Fibroblast of upper back skin (primary cell): ENCODE measurements at regions not wholly inside any gene's neighbourhood (a gene's known extent, or its start where the extent isn't known, plus 50 kb on each side); places are given as distances from the start of the nearest gene placed in this dataset.

Experiments
- DNase-seq: peaks from one replicate; pipeline ENCODE4 v3.0.0-alpha.2; 2013

- DNase-seq: no peak
Measured at GRCh38 chr9:119818726-119819435, 449.6 kb upstream of the BRINP1 start.

DNA sequence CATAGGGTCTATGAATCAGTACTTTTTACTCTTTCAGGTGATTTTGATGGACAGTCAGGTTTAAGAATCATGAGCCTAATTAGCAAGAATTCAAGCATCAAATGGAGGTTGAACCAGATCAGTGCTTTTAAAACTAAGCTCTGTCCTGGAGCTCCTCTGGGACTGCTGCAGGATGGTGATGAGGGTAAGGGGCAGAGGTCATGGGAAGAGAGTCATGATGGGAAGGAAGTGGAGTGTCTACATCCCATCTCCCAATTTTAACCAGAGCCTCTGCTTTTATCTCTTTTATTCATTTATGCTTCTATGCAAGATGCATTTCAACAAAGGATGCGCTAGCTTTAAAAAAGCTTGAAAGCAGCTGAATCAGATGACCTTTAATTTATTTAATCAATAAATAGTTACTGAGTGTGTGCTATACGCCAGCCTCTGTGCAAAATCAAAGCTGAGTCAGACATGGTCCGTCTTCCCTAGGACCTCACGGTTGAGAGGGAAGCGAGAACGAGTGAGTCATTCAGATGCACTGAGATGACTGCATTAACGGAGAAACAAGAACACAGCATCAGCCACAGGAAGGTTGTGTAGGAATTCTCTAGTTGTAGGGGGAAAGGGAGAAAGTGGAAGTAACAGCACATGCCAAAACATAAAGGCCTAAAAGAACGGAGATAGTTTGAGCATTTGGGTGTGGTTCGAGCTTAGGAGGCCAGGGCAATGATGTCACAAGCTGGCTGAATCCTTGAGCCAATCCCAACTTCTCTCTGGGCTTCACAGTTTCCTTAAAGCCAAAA, 441.6 kb upstream of the BRINP1 start:
- peak; percentile 38 for DNase-seq

GRCh38 chr9:119803679-119804078, 434.4 kb upstream of the BRINP1 start:
- DNase-seq: no peak

- no peak for DNase-seq
Measured at GRCh38 chr9:119802621-119803020, 433.4 kb upstream of the BRINP1 start.

- no peak for DNase-seq
Measured at GRCh38 chr9:119802133-119802532, 432.9 kb upstream of the BRINP1 start.

GRCh38 chr9:119801311-119801710, 432.1 kb upstream of the BRINP1 start:
- DNase-seq: no peak

GRCh38 chr9:119795395-119795794, 426.2 kb upstream of the BRINP1 start:
- no peak for DNase-seq

DNA sequence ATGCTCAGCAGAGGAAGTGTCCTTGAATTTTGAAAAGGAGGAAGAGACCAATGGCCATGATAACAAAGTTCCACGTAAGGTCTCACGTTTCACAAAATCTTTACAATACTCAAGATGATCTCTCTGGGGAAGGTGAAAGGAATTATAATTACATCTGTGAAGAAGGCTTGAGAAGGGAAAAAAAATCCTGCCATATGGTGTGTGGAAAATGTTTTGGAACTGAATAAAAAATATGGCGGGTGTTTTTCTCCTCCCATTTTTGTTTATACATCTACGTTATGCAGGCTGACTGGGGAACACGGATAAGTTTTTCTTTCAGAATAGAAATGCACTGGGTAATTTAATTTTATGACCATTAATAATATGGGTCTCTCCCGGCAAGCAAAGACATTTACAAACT, 425.6 kb upstream of the BRINP1 start:
- DNase-seq: no peak

DNA sequence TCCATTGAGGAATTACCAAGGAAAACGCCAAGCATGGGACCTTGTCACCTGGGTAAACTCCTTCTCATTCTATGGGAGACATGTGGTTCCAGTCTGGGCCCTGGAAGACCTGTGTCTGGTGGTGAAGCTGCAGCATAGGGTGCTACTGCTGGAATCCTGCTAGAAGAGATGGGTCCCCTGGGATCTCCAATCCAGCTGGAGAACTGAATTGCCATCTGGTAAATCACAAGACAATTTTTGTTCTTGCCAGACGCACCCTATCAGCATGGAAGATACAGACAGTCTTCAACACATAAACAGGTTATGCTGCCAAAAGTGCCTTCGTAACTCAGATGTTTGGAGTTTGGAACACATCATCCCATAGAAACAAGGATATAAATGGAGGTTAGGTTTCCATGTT, 424.0 kb upstream of the BRINP1 start:
- DNase-seq: no peak

DNA sequence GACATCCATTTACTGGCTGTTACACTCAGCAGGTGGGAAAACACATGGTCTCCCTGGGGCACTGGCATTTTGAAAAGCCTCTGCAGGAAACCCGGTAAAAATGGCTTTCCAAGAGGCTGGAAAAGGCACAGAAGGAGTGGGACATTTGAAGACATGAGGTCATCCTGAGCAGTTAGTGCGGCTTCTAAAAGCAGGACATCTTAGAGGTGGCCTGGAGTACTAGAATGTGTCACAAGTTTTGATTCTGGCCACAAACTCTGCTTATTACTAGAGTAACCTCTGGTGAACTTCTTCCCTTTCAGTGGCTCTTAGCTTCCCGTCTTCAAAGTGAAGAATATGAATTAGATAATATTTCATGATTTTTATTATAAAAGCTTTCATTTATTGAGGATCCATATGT, 423.0 kb upstream of the BRINP1 start:
- DNase-seq: no peak

GRCh38 chr9:119789987-119790386, 420.8 kb upstream of the BRINP1 start:
- no peak for DNase-seq

DNA sequence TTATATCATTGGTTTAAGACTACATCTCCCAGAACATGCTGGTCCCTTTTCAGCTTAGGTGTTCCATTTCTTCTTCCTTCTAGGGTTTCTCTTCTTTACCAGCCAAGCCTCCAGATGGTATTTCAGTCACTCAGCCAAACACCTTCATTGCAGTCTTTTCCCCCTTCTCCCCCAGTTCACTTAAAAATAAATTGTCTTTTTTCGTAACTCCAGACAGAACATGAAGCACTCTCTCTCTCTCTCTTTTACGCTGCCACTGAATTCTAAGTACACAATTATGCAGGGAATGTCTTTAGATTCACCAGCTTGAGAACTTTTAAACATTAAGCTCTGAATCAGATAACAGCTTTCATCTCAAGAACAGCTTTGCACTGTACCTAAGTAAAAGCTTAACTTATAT, 419.7 kb upstream of the BRINP1 start:
- DNase-seq: no peak

- no peak for DNase-seq
Measured at GRCh38 chr9:119781886-119782285, 412.7 kb upstream of the BRINP1 start.

GRCh38 chr9:119775410-119775809, 406.2 kb upstream of the BRINP1 start:
- DNase-seq: no peak

DNA sequence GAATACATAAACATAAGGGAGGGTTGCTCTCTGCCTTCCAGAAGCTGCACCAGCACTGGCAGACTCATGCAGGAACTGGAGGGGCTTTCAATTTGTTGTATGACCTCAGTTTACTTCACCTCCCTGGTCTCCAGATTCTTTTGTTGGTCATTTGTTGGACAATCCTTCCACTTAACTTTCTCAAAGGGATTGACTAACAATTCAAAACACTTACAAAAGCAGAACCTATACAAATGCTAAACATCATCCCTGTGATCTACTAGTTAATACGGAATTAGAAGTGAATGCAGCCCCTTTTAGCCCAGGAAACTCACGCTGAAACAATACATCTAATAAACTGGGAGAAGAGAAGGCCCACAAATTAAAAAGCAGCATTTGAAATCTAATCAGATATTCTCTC, 404.6 kb upstream of the BRINP1 start:
- DNase-seq: no peak

DNA sequence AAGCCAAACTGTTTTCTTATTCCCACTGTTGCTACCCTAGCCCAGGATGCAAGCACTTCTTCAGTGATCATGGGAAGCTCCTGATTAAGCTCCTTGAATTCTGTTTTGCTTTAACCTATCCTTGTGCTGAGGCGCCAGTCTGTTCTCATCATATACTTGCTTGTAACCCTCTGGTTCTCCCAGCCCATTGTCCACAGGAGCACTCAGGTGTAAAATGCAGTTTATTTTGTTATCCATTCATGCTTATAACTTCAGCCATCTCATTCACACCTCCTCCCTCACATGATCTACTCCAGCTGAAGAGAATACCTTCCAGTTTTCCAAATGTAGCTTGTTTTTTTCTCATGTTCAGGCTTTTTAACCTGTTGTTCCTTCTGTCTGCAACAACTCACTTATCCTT, 402.1 kb upstream of the BRINP1 start:
- DNase-seq: no peak

GRCh38 chr9:119768266-119768665, 399.0 kb upstream of the BRINP1 start:
- no peak for DNase-seq

GRCh38 chr9:119765632-119766175, 396.5 kb upstream of the BRINP1 start:
- no peak for DNase-seq

DNA sequence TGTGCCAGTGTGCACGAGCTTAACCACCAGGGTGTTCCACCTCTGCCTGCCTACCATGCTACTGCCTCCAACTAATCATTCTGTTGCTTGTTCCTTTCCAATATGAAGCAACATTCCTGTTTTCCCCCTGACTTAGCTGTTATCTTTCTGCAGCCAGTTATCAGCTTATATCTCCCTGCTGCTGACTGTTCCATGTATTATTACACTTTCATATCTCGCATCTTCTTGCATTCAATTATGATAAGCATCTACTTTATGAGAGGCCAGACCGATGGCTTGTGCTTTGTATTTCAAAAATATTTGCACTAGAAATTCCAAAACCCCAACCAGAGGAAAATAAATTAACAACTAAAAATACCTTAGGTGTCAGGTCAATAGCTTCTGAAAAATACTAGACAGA, 394.0 kb upstream of the BRINP1 start:
- no peak for DNase-seq

DNA sequence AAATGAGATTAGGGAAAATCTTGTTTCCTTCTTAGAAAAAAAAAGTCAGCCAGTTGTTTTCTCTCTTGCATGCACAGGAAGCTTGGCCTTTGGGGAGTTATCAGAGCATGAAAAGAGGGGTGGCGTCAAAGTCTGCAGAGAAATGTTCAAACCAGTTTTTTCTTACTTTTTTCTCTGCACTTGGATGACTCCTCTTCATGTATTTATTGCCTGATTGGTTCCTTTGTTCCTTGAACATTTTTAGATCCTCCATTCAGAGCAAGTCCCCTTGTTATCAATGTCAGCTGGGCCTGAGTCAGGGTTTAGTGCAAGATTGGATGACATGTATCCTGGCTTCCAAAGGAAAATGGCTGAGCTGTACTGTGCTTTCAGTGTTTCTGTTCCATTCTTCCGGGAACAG, 392.6 kb upstream of the BRINP1 start:
- no peak for DNase-seq

DNA sequence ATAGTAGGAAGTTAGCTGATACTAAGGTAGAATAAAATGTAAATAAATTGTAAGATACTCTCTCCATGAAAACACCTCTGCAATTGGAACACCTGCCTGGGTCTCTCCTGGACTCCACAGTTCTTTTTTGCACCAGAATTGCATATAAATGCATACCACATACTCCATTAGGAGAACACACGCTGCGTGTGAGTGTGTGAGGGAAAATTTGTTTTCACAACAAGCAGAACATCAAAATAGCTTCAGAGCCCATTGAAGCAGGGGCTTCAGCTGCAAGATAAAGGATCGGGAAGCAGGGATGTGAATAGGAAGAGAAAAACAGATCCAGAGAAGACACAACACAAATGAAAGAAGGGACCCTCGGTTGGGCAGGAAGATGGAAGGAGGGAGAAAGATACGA, 389.8 kb upstream of the BRINP1 start:
- no peak for DNase-seq

DNA sequence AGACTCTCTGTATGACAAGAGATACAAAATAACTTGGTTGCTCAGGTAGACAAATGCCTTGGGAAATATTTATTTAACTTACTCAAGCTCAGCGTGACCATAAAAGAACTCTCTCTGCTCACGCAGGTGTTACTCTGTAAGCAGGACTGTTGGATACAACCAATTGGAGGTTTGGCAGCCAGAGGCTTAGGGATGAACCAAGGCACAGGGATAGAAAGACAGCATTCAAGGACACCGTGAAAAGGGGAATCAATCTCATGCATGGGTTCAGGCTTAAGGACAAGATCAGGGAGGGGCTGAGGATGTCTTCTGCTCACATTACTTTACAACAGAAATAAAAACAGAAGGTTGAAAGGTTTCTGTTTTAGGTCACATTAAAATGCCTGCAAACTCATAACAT, 389.0 kb upstream of the BRINP1 start:
- DNase-seq: no peak

- DNase-seq: no peak
Measured at GRCh38 chr9:119739476-119739875, 370.2 kb upstream of the BRINP1 start.
